ENCODE measurements at regions not wholly inside any gene's neighbourhood (a gene's known extent, or its start where the extent isn't known, plus 50 kb on each side); places are given as distances from the start of the nearest gene placed in this dataset.
"Not testable (repeated sequence)": the region's sequence is repeated elsewhere in the genome, so short reads cannot be mapped to it uniquely, and the experiment has no call there.

- DNase-seq (ENCODE audit: low spot score) = no peak
- H3K4me3 ChIP-seq = no peak overlapping the region
- no peak overlapping the region for H3K27ac ChIP-seq
- TF ChIP-seq, protein P1, sequence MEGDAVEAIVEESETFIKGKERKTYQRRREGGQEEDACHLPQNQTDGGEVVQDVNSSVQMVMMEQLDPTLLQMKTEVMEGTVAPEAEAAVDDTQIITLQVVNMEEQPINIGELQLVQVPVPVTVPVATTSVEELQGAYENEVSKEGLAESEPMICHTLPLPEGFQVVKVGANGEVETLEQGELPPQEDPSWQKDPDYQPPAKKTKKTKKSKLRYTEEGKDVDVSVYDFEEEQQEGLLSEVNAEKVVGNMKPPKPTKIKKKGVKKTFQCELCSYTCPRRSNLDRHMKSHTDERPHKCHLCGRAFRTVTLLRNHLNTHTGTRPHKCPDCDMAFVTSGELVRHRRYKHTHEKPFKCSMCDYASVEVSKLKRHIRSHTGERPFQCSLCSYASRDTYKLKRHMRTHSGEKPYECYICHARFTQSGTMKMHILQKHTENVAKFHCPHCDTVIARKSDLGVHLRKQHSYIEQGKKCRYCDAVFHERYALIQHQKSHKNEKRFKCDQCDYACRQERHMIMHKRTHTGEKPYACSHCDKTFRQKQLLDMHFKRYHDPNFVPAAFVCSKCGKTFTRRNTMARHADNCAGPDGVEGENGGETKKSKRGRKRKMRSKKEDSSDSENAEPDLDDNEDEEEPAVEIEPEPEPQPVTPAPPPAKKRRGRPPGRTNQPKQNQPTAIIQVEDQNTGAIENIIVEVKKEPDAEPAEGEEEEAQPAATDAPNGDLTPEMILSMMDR (IDR thresholded peaks at IDR 0.05) = no peak
These were observed 1336.7 kb downstream of the CDH11 start for GRCh38 chr16:63785170-63785569.

GRCh38 chr16:63776437-63776836 is 1345.4 kb downstream of the CDH11 start:
- Histone ChIP-seq H3K4me3 (no peak overlapping the region), H3K27ac (no peak overlapping the region)
- TF ChIP-seq, protein P1 (IDR thresholded peaks at IDR 0.05) = no peak
- no peak for DNase-seq (ENCODE audit: low spot score)

- DNase-seq (ENCODE audit: low spot score) = no peak
- no peak overlapping the region for H3K27ac ChIP-seq
- TF ChIP-seq, protein P1 (IDR thresholded peaks at IDR 0.05) = no peak
- no peak overlapping the region for H3K4me3 ChIP-seq
These were observed 1345.8 kb downstream of the CDH11 start for GRCh38 chr16:63776034-63776433.

DNA sequence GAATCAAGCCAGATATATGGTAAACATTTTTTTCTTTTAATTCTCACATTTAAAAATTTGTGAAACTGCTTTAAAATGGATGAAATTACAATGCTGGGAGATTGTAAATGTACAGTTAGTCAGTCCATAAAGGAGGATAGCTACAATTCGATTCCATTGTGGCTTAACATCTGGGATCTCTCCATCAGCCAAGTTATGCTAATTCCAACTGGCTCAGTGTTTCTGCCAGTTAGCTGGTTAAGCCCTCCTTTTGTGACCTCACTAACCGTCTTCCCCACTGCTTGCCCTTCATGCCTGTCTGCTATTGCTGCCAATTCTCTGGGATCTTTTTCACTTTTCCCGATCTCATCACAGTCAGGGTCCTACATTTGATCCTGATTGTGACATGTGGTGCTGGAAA is 1347.6 kb downstream of the CDH11 start:
- DNase-seq (ENCODE audit: low spot score) = no peak
- Histone ChIP-seq H3K27ac (no peak overlapping the region), H3K4me3 (no peak overlapping the region)
- TF ChIP-seq, protein P1 (IDR thresholded peaks at IDR 0.05) = no peak

DNA sequence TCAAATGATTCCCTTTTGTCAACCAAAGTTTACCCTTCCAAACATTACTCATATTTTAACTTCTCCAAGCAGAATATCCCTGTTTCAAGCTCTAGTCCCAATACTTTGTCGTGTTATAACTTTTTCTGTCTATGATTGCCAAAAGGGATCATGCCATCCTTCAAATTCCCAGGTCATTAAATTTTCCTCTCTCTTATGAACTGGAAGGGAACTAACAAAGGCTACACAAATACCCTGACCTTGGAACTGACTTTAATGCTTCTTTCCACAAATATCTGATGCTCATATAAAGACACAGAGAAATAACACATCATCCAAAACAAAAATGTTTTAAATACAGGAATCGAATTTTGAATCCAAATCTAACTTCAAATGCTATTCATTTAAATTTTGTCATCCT is 1352.7 kb downstream of the CDH11 start:
- TF ChIP-seq, protein P1 (IDR thresholded peaks at IDR 0.05) = no peak
- Histone ChIP-seq H3K27ac (no peak overlapping the region), H3K4me3 (no peak overlapping the region)
- no peak for DNase-seq (ENCODE audit: low spot score)

- H3K4me3 ChIP-seq; H3K27ac ChIP-seq; DNase-seq (ENCODE audit: low spot score): not testable (repeated sequence)
These were observed 1361.6 kb downstream of the CDH11 start for GRCh38 chr16:63760246-63760645.

DNA sequence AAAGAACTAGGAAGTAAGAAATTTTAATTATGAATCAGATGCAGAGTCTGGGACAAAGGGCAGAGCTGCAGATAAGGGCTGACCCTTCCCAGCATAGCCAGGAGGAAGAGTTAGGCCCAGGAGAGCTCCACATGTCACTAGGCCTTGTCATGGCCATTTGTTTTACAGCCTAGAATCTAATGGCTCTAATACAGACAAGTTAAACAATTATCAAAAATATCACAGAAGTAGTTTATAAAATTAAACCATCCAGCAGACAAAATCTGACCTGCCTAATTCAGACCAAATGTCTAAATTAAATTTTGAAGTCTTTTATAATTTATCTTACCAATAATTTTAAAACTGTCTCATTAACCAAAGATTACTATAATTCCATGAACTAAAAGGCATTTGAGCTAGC is 1369.5 kb downstream of the CDH11 start:
- Histone ChIP-seq H3K4me3 (no peak overlapping the region), H3K27ac (no peak overlapping the region)
- no peak for DNase-seq (ENCODE audit: low spot score)
- TF ChIP-seq, protein P1 (IDR thresholded peaks at IDR 0.05) = no peak

DNA sequence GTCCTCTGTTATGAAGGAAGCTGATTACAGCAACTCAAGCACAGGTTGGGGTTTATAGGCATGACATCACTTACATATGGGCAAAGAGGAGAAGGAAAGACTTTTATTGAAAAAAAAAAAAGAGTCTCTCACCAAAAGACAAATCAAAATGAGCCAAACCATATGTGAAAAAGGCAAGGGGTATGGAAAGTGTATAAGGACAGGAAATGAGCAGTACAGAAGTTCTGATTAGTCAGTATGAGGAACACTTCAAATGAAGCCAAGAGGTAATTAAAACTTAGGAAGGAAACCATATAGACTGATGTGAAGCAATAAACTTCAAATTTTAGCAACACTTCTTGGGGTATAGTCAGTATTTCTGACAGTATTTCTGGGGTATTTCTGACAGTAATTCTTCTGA is 1372.6 kb downstream of the CDH11 start:
- no peak overlapping the region for H3K4me3 ChIP-seq
- DNase-seq (ENCODE audit: low spot score) = no peak
- no peak overlapping the region for H3K27ac ChIP-seq
- TF ChIP-seq, protein P1 (IDR thresholded peaks at IDR 0.05) = no peak
